GM21737 (cell line): ENCODE measurements at regions not wholly inside any gene's neighbourhood (a gene's known extent, or its start where the extent isn't known, plus 50 kb on each side); places are given as distances from the start of the nearest gene placed in this dataset.
"Not testable (repeated sequence)": the region's sequence is repeated elsewhere in the genome, so short reads cannot be mapped to it uniquely, and the experiment has no call there.

Experiments used
- ATAC-seq: cut with Tn5 transposase; IDR thresholded peaks from one replicate; pipeline ENCODE4 v1.9.1; 2021; ENCODE audit warnings: mild to moderate bottlenecking, moderate library complexity; ENCODE audit not compliant: unreplicated experiment

DNA sequence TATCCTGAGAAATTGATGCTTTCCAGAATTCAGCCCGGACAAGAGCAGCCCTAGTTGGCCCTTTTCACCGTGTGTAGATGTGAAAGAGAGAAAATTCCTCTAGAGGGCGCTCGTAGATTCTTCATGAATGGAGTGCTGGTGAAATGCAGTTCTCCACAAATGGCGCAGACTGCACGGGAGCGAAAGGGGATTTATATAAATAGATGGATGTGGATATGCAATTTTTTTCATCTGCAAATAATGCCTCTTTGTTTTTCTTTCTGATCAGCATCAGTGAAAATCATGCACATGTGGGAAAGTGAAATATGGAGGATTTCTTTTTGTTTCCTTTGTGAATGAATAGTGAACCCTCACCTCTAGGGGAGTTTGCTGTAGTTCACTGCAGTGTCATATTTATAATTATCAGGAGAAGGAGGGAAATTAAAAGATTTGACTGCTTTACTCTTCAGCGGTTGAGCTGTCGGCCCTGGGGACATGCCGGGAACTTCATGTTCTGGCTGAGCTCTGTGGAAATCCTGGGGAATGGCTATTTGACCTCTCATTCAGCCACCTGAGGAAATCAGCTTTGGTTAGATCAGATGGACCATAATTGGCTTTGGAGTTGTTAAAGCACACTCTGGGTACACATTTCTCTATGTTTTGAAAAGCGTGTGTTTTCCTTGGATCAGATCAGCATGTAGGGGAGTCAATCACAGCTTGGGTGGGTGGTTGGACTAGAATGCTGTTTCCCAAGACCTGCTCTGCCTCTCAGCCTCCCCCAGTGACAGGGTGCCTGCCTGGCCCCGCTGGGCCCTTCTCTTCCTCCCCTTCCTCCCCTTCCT, 115.0 kb upstream of the SHISA3 start:
- ATAC-seq: peak; percentile 76

GRCh38 chr4:42284030-42284429, 113.3 kb upstream of the SHISA3 start:
- ATAC-seq: no peak

DNA sequence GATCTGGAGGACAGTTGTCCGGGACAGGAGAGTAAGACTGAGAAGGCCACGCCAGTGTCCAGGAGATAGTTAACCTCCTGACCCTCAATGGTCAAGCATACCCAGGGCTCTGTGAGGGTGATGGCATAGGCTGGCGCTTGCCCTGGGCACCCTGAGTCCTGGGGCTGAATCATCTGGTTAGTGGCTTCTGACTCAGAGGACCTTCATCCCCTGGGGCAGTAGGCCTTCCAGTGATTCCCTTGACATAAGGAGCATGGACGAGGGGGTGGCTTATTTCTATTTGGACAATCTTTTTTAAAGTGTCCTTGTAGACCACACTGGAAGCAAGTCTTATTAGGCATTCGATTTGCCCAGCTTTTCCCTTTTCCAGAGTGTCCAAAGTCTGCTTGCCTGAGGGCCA, 108.4 kb upstream of the SHISA3 start:
- ATAC-seq: not testable (repeated sequence)

DNA sequence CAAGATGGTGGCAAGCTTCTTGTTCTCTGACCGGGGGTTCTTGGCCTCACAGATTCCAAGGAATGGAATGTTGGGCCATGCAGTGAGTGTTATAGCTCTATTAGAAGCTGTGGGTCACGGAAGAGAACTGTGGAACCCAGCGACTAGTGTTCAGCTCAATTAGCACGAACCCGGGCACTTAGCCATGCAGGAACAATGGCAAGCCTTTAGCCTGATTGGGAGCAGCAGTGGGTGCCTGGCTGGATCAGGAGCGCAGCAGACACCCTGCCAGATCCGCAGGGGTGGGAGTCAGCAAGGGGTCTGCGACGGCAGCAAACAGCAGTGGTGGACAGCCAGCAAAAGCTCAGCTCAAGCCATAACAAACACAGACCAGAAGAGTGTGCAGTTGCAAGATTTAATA, 105.1 kb upstream of the SHISA3 start:
- ATAC-seq: not testable (repeated sequence)

DNA sequence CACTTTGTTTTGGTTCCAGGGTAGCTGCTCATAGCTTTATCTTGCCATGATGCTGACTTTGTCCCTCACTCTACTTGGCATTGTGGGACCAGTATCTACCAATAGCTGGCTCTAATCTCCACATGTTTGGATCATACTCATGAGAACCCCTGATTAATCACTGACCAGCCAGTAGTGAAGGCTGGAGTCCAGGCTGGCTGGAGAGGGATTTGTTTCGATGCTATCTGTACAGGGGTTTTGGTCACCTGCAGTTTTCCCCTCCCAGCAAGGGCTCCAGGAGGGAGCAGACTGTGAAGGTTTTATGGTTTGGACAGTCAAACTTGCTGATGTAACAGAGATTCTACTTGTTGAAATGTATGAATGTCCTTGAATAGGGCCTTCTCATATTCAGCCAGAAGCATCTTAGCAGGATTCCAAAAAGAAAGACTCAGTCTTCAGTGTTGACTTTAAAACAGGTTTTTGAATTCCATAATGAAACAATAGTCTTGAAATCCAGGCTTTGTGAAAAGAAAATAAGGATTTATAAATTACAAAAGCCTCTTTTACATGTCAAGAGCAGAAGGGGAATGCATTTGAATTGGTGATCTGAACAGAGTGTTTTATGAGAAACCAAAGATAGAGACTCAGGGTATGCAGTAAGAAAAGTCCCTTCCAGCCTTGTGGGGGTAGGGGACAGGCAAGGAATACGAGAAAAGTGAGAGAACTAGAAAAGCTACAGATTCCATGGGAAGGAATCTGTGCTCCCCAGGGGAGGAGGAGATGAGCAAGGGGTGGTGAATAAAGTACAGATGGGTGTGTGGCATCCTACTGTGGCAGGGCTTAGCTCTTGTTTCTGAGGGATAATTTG, 103.1 kb upstream of the SHISA3 start:
- no peak for ATAC-seq

- no peak for ATAC-seq
Observed at GRCh38 chr4:42296196-42296595, 101.1 kb upstream of the SHISA3 start.

DNA sequence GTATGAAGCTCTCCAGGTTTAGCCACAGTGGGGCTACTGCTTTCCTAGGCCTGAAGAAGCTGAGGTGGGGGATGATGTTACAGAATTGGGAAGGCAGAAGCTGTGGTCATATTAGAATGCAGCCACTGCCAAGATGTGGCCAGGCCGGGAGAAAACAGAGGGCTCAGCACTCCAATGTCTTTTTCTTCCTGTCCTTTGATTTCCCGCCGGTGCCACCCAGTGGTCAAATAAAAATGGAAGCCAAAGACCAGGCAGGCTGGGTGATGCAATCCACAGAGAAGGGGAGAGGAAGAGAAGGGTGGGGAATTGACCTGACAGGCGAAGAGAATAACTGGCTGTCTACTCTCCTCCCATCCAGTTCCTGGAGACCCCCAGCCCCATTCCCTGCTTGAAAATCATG, 94.9 kb upstream of the SHISA3 start:
- ATAC-seq: no peak

DNA sequence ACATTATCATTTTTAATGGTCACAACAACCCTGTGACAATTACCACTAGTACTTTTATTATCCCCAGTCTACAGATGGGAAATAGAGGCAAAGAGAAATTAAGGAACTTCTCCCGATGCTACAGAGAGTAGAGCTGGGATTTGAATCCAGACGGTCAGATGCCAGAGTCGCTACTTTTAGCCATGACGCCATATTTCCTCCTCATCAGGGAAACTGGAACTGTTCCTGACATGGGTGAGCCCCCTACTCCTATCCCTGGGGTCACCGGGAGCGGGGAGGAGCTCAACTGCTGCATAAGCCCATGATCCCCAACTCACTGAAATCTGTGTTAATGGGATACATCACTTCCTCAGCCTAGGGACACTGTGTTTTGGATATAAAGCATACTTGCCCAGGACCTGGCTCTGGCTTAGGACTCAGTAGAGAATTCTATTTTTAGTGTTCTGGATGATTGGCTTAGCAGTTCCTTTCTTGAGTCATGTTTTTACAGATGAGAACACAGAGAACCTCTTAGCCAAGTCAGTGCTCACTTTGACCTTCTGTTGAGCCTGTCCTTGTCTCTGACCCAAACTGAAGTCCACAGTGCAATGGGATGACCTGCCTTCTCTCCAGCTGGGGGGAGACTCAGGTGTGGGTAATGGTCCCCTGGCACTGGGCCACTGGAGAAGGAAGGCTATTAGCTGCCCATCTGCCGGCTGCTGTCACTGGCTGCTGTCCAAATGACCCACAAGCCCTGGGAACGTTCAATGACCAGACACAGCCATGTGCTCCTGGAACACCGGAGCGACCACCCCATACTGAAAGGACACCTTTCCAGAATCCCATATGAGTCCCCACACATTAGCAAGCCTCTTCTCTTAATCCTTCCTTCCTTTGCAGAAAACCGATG, 90.8 kb upstream of the SHISA3 start:
- no peak for ATAC-seq

GRCh38 chr4:42308247-42308646, 89.0 kb upstream of the SHISA3 start:
- ATAC-seq: no peak

GRCh38 chr4:42309361-42310260, 87.7 kb upstream of the SHISA3 start:
- no peak for ATAC-seq

GRCh38 chr4:42310358-42310757, 86.9 kb upstream of the SHISA3 start:
- no peak for ATAC-seq

DNA sequence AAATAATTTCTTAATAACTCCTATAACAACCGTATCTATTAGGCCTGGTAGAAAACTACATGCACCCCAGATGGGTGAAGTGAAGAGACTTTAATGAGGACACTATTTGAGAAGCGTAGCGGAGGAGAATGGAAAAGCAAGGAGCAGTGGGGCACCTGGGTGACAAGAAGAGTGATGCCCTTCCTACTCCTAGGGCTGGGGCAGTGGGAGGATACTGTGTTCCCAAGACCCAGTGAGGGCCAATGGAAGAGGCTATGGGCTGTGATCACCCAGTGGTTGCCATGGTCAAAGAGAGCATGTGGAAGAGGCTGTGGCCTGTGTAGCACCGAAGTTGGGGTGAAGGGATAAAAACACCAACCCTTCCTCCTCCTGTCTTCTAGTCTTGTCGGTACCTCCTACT, 86.5 kb upstream of the SHISA3 start:
- no peak for ATAC-seq

DNA sequence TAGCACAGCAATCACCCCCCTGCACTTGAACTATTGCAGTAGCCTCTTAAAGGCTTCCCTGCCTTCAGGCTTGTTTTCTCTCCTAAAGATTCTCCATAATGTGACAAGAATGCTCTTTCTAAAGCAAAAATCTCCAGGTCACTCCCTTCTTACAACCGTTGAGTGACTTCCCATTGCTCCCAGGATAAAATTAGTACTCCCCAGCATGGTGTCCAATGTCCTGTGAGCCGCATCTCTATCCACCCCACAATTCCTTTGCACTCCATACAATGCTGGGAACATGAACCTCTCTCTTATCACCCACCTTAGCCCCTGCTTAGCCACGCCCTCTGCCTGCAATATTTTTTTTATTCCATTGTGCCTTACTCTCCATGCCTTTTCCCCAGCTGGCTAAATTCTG, 85.7 kb upstream of the SHISA3 start:
- no peak for ATAC-seq

- not testable (repeated sequence) for ATAC-seq
Observed at GRCh38 chr4:42313420-42313819, 83.9 kb upstream of the SHISA3 start.

GRCh38 chr4:42313872-42314271, 83.4 kb upstream of the SHISA3 start:
- ATAC-seq: no peak

DNA sequence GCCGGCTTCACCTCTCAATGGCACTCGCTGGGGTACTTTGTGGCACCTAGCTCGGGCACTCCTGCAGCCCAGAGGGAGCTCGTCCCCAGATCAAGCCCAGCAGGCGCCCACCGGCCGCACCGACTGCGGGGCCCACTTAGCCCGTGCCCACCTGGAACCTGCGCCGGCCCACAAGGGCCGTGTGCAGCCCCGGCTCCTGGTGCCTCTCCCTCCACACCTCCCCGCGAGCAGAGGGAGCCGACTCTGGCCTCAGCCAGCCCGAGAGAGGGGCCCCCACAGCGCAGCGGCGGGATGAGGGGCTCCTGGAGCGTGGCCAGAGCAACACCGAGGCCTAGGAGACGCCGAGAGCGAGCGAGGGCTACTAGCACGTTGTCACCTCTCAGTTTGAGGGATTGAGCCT, 82.1 kb upstream of the SHISA3 start:
- ATAC-seq: no peak

- no peak for ATAC-seq
Observed at GRCh38 chr4:42320822-42321388, 76.4 kb upstream of the SHISA3 start.

- no peak for ATAC-seq
Observed at GRCh38 chr4:42326040-42326439, 71.2 kb upstream of the SHISA3 start.

DNA sequence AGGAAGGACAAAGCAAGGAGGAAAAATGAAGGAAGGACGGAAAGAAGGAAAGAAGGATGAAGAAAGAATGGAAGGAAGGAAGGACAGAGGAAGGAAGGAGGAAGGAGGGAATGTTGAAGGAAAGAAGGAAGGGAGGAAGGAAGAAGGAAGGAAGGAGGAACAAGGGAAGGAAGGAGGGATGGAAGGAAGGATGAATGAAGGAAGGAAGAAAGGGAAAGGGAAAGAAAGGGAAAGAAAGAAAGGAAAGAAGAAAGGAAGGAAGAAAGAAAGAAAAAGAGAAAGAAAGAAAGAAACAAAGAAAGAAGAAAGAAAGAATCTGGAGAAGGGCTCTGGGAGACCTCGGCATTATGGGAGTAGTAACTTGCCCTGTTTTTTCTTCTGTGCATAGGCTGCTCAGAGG, 70.8 kb upstream of the SHISA3 start:
- no peak for ATAC-seq

GRCh38 chr4:42327323-42327722, 70.0 kb upstream of the SHISA3 start:
- ATAC-seq: no peak
